ENCODE measurements at regions not wholly inside any gene's neighbourhood (a gene's known extent, or its start where the extent isn't known, plus 50 kb on each side); places are given as distances from the start of the nearest gene placed in this dataset.

DNA sequence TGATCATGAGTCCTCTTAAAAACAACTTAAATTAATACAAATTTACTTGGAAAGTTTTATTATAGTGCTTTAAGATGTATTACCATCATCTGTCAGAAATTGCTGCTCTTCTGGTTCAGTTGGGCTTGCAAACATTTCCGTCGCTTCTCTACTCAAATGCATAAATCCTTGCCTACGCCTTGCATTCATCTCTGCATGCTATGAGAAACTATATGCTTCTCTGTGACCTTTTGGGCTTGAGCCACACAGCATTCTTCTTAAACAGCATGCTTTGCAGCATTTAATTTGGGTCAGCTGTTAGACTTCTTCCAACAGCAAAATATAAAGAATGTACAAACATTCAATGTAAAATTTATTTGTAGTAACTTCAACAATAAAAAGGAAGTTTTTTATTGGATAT is 305.7 kb upstream of the FLRT2 start:
- no peaks in the 10 kb centered on the region for H3K4me1 ChIP-seq (ENCODE audit: control insufficient read depth, insufficient read depth, low read length)
- H3K9me3 ChIP-seq (ENCODE audit: control insufficient read depth, insufficient read depth, low read depth, low read length), result no peaks in the 10 kb centered on the region
- no peak overlapping the region for H3K27ac ChIP-seq (ENCODE audit: low read length)
- no TSS peak for BruUV-seq (replicated peaks)
- in situ Hi-C loops (cut with HindIII; ENCODE audit: low pct_unique_long_range_greater_than_20kb, low sequenced_read_pairs), result no loop called here
- intact Hi-C loops (cut with micrococcal nuclease; ENCODE audit: unreplicated experiment), result no loop called here
- no peak overlapping the region for H3K4me3 ChIP-seq (ENCODE audit: low read depth in 2 of 2, low read length in 2 of 2)
- ChIA-PET CTCF (no interaction called here), POLR2A (no interaction called here)
- H3K27me3 ChIP-seq (ENCODE audit: control insufficient read depth, insufficient read depth, low read length), result no peaks in the 10 kb centered on the region
- ATAC-seq (no peak), DNase-seq (ENCODE audit: low read depth, low spot score) (no peak)
- H3K36me3 ChIP-seq (ENCODE audit: control insufficient read depth, insufficient read depth, low read length), result no peaks in the 10 kb centered on the region
- TF ChIP-seq POLR2AphosphoS5 (IDR thresholded peaks at IDR 0.05; ENCODE audit: low read depth, low read length) (no peak), SIN3A (IDR thresholded peaks at IDR 0.05; ENCODE audit: borderline replicate concordance, insufficient read depth, low read depth, low read length) (no peak), TCF7L2 (IDR thresholded peaks at IDR 0.05; ENCODE audit: low read depth, low read length) (no peak), CTCF (IDR thresholded peaks at IDR 0.05) (no peak)
- TF ChIP-seq, protein P1, sequence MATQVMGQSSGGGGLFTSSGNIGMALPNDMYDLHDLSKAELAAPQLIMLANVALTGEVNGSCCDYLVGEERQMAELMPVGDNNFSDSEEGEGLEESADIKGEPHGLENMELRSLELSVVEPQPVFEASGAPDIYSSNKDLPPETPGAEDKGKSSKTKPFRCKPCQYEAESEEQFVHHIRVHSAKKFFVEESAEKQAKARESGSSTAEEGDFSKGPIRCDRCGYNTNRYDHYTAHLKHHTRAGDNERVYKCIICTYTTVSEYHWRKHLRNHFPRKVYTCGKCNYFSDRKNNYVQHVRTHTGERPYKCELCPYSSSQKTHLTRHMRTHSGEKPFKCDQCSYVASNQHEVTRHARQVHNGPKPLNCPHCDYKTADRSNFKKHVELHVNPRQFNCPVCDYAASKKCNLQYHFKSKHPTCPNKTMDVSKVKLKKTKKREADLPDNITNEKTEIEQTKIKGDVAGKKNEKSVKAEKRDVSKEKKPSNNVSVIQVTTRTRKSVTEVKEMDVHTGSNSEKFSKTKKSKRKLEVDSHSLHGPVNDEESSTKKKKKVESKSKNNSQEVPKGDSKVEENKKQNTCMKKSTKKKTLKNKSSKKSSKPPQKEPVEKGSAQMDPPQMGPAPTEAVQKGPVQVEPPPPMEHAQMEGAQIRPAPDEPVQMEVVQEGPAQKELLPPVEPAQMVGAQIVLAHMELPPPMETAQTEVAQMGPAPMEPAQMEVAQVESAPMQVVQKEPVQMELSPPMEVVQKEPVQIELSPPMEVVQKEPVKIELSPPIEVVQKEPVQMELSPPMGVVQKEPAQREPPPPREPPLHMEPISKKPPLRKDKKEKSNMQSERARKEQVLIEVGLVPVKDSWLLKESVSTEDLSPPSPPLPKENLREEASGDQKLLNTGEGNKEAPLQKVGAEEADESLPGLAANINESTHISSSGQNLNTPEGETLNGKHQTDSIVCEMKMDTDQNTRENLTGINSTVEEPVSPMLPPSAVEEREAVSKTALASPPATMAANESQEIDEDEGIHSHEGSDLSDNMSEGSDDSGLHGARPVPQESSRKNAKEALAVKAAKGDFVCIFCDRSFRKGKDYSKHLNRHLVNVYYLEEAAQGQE (IDR thresholded peaks at IDR 0.05; ENCODE audit: insufficient read depth in 1 of 2, low read depth in 2 of 2, low read length in 1 of 2), result no peak

- peak overlapping the region; percentile 61; the same call in 1 of the 2 replicates for H3K27ac ChIP-seq (ENCODE audit: low read length)
- ChIA-PET POLR2A (interaction anchor here (0.5 kb wide), 1 partner anchor 1126 kb away, joined by 5 read pairs; no protein-coding TSS in a partner anchor), CTCF (no interaction called here)
- intact Hi-C loops (cut with micrococcal nuclease; ENCODE audit: unreplicated experiment) (no loop called here), in situ Hi-C loops (cut with HindIII; ENCODE audit: low pct_unique_long_range_greater_than_20kb, low sequenced_read_pairs) (no loop called here)
- no TSS peak for BruUV-seq (replicated peaks)
- H3K27me3 ChIP-seq (ENCODE audit: control insufficient read depth, insufficient read depth, low read length), result no peaks in the 10 kb centered on the region
- DNase-seq (ENCODE audit: low read depth, low spot score) (peak; percentile 82), ATAC-seq (peak; percentile 94)
- no peaks in the 10 kb centered on the region for H3K36me3 ChIP-seq (ENCODE audit: control insufficient read depth, insufficient read depth, low read length)
- H3K4me1 ChIP-seq (ENCODE audit: control insufficient read depth, insufficient read depth, low read length), result peaks cover 6% of the 10 kb centered on the region; the same call in 1 of the 2 replicates
- TF ChIP-seq, protein P1 (IDR thresholded peaks at IDR 0.05; ENCODE audit: insufficient read depth in 1 of 2, low read depth in 2 of 2, low read length in 1 of 2), result no peak
- TF ChIP-seq POLR2AphosphoS5 (IDR thresholded peaks at IDR 0.05; ENCODE audit: low read depth, low read length) (no peak), CTCF (IDR thresholded peaks at IDR 0.05) (no peak), SIN3A (IDR thresholded peaks at IDR 0.05; ENCODE audit: borderline replicate concordance, insufficient read depth, low read depth, low read length) (no peak), TCF7L2 (IDR thresholded peaks at IDR 0.05; ENCODE audit: low read depth, low read length) (no peak)
- 0 out of 2 replicates have a peak, but pooled peaks cover 2% of the 10 kb centered on the region for H3K9me3 ChIP-seq (ENCODE audit: control insufficient read depth, insufficient read depth, low read depth, low read length)
- H3K4me3 ChIP-seq (ENCODE audit: low read depth in 2 of 2, low read length in 2 of 2), result peak overlapping the region; percentile 8 to 32; a peak in 3 of 4 replicates
These were observed 296.2 kb upstream of the FLRT2 start for GRCh38 chr14:85233756-85234155.
